ENCODE measurements at regions not wholly inside any gene's neighbourhood (a gene's known extent, or its start where the extent isn't known, plus 50 kb on each side); places are given as distances from the start of the nearest gene placed in this dataset.

- POLR2A ChIA-PET, result no interaction called here
- DNase-seq (ENCODE audit: low read depth, low spot score) (no peak), ATAC-seq (no peak)
- H3K36me3 ChIP-seq (ENCODE audit: control insufficient read depth in 1 of 2, insufficient read depth in 2 of 2, low read length in 2 of 2), result no peaks in the 10 kb centered on the region
- no peak overlapping the region for H3K4me2 ChIP-seq (ENCODE audit: low read length)
- intact Hi-C loops (cut with micrococcal nuclease), result no loop called here
- CTCF ChIA-PET, result no interaction called here
- RAD21 ChIA-PET (ENCODE audit: low non-redundant PET in 1 of 2, low total read pairs in 2 of 2, uncharacterized antibody in 2 of 2, unreplicated experiment in 2 of 2), result no interaction called here
- H2AFZ ChIP-seq (ENCODE audit: low read depth, low read length, poor library complexity, severe bottlenecking), result no peak overlapping the region
- H3K4me1 ChIP-seq (ENCODE audit: control insufficient read depth in 1 of 2, insufficient read depth in 2 of 2, low read length in 2 of 2), result no peaks in the 10 kb centered on the region
- no peaks in the 10 kb centered on the region; the same call in none of the 2 replicates for H3K27me3 ChIP-seq (ENCODE audit: insufficient read depth, low read length)
- H3K79me2 ChIP-seq (ENCODE audit: insufficient read depth, low read length), result no peaks in the 10 kb centered on the region
- TF ChIP-seq ELF1 (IDR thresholded peaks at IDR 0.05; ENCODE audit: borderline replicate concordance, low read depth) (no peak), JUND (IDR thresholded peaks at IDR 0.05) (no peak), MAX (IDR thresholded peaks at IDR 0.05) (no peak), SIN3A (IDR thresholded peaks at IDR 0.05; ENCODE audit: low read depth) (no peak), CBX3 (IDR thresholded peaks at IDR 0.05; ENCODE audit: low read depth) (no peak), CEBPB (IDR thresholded peaks at IDR 0.05; ENCODE audit: low read depth) (no peak), POLR2AphosphoS5 (IDR thresholded peaks at IDR 0.05; ENCODE audit: low read depth, low read length) (no peak), YY1 (IDR thresholded peaks at IDR 0.05; ENCODE audit: extremely low read depth, insufficient replicate concordance, low read depth, low read length) (no peak), EGR1 (IDR thresholded peaks at IDR 0.05; ENCODE audit: low read depth) (no peak), ZFX (IDR thresholded peaks at IDR 0.05) (no peak), TCF7L2 (IDR thresholded peaks at IDR 0.05; ENCODE audit: borderline replicate concordance, extremely low read depth, insufficient read depth, insufficient read length) (no peak), CTCF (IDR thresholded peaks at IDR 0.05 in 2 of 3, conservative IDR thresholded peaks at IDR 0.05 in 1 of 3; ENCODE audit: borderline replicate concordance in 1 of 3, insufficient read depth in 1 of 3, low read depth in 2 of 3, low read length in 2 of 3) (no peak), POLR2A (IDR thresholded peaks at IDR 0.05; ENCODE audit: borderline replicate concordance, extremely low read depth, insufficient read depth, insufficient read length) (no peak)
- TF ChIP-seq, protein P1, sequence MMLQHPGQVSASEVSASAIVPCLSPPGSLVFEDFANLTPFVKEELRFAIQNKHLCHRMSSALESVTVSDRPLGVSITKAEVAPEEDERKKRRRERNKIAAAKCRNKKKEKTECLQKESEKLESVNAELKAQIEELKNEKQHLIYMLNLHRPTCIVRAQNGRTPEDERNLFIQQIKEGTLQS (IDR thresholded peaks at IDR 0.05), result no peak
- TF ChIP-seq, protein P2, sequence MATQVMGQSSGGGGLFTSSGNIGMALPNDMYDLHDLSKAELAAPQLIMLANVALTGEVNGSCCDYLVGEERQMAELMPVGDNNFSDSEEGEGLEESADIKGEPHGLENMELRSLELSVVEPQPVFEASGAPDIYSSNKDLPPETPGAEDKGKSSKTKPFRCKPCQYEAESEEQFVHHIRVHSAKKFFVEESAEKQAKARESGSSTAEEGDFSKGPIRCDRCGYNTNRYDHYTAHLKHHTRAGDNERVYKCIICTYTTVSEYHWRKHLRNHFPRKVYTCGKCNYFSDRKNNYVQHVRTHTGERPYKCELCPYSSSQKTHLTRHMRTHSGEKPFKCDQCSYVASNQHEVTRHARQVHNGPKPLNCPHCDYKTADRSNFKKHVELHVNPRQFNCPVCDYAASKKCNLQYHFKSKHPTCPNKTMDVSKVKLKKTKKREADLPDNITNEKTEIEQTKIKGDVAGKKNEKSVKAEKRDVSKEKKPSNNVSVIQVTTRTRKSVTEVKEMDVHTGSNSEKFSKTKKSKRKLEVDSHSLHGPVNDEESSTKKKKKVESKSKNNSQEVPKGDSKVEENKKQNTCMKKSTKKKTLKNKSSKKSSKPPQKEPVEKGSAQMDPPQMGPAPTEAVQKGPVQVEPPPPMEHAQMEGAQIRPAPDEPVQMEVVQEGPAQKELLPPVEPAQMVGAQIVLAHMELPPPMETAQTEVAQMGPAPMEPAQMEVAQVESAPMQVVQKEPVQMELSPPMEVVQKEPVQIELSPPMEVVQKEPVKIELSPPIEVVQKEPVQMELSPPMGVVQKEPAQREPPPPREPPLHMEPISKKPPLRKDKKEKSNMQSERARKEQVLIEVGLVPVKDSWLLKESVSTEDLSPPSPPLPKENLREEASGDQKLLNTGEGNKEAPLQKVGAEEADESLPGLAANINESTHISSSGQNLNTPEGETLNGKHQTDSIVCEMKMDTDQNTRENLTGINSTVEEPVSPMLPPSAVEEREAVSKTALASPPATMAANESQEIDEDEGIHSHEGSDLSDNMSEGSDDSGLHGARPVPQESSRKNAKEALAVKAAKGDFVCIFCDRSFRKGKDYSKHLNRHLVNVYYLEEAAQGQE (IDR thresholded peaks at IDR 0.05; ENCODE audit: low read depth), result no peak
- no peak overlapping the region for H3K27ac ChIP-seq (ENCODE audit: low read depth, low read length)
- no peak overlapping the region for H3K4me3 ChIP-seq (replicated peaks in 1 of 2; ENCODE audit: low read depth in 1 of 2, low read length in 2 of 2)
- H4K20me1 ChIP-seq (ENCODE audit: insufficient read depth), result no peaks in the 10 kb centered on the region
- peaks cover 0 to 4% of the 10 kb centered on the region in 2 experiments; a peak in 1 of 4 replicates for H3K9me3 ChIP-seq (ENCODE audit: control insufficient read depth in 1 of 2, insufficient read depth in 1 of 2, low read depth in 1 of 2, low read length in 2 of 2)
- H3K9me2 ChIP-seq (ENCODE audit: insufficient read depth), result no peaks in the 10 kb centered on the region
- no peak overlapping the region for H3K9ac ChIP-seq (ENCODE audit: low read length)
- BruUV-seq (replicated peaks), result no TSS peak
Observed at GRCh38 chr22:47239474-47239860, 477.0 kb downstream of the TBC1D22A start.
